ENCODE measurements at regions not wholly inside any gene's neighbourhood (a gene's known extent, or its start where the extent isn't known, plus 50 kb on each side); places are given as distances from the start of the nearest gene placed in this dataset.

GRCh38 chr1:79568411-79568810 is 561.9 kb upstream of the ADGRL4 start:
- Histone ChIP-seq H3K9me3 (no peaks in the 10 kb centered on the region), H3K27me3 (no peaks in the 10 kb centered on the region), H3K36me3 (no peaks in the 10 kb centered on the region), H3K4me1 (ENCODE audit: control insufficient read depth in 1 of 2, insufficient read depth in 1 of 2, low read depth in 1 of 2, low read length in 1 of 2) (no peaks in the 10 kb centered on the region), H3K27ac (no peak overlapping the region), H3K4me3 (ENCODE audit: low read depth in 1 of 2, low read length in 1 of 2) (no peak overlapping the region)
- no peak for TF ChIP-seq CTCF (IDR thresholded peaks at IDR 0.05)

- H3K27ac ChIP-seq: no peak overlapping the region
- no peak overlapping the region for H3K4me3 ChIP-seq (ENCODE audit: low read depth in 1 of 2, low read length in 1 of 2)
- no peak for TF ChIP-seq CTCF (IDR thresholded peaks at IDR 0.05)
- no peaks in the 10 kb centered on the region for H3K4me1 ChIP-seq (ENCODE audit: control insufficient read depth in 1 of 2, insufficient read depth in 1 of 2, low read depth in 1 of 2, low read length in 1 of 2)
- no peaks in the 10 kb centered on the region for H3K9me3 ChIP-seq
- no peaks in the 10 kb centered on the region for H3K27me3 ChIP-seq
- no peaks in the 10 kb centered on the region for H3K36me3 ChIP-seq
These were observed 555.0 kb upstream of the ADGRL4 start for GRCh38 chr1:79561521-79561978.

- H3K4me1 ChIP-seq (ENCODE audit: control insufficient read depth in 1 of 2, insufficient read depth in 1 of 2, low read depth in 1 of 2, low read length in 1 of 2): no peaks in the 10 kb centered on the region
- H3K4me3 ChIP-seq (ENCODE audit: low read depth in 1 of 2, low read length in 1 of 2): no peak overlapping the region
- no peaks in the 10 kb centered on the region for H3K9me3 ChIP-seq
- no peaks in the 10 kb centered on the region for H3K36me3 ChIP-seq
- H3K27me3 ChIP-seq: no peaks in the 10 kb centered on the region
- no peak overlapping the region for H3K27ac ChIP-seq
- no peak for TF ChIP-seq CTCF (IDR thresholded peaks at IDR 0.05)
These were observed 549.7 kb upstream of the ADGRL4 start for GRCh38 chr1:79556189-79556588.

GRCh38 chr1:79554688-79555087 is 548.2 kb upstream of the ADGRL4 start:
- TF ChIP-seq CTCF (IDR thresholded peaks at IDR 0.05): no peak

GRCh38 chr1:79551321-79551720 is 544.8 kb upstream of the ADGRL4 start:
- no peak overlapping the region for H3K27ac ChIP-seq
- H3K4me3 ChIP-seq (ENCODE audit: low read depth in 1 of 2, low read length in 1 of 2): no peak overlapping the region
- H3K4me1 ChIP-seq (ENCODE audit: control insufficient read depth in 1 of 2, insufficient read depth in 1 of 2, low read depth in 1 of 2, low read length in 1 of 2): no peaks in the 10 kb centered on the region
- no peaks in the 10 kb centered on the region for H3K9me3 ChIP-seq
- TF ChIP-seq CTCF (IDR thresholded peaks at IDR 0.05): no peak
- H3K36me3 ChIP-seq: no peaks in the 10 kb centered on the region
- no peaks in the 10 kb centered on the region for H3K27me3 ChIP-seq

More at GRCh38 chr1:79554688-79555087, 548.2 kb upstream of the ADGRL4 start:
- no peaks in the 10 kb centered on the region for H3K27me3 ChIP-seq
- no peaks in the 10 kb centered on the region for H3K4me1 ChIP-seq (ENCODE audit: control insufficient read depth in 1 of 2, insufficient read depth in 1 of 2, low read depth in 1 of 2, low read length in 1 of 2)
- H3K36me3 ChIP-seq: no peaks in the 10 kb centered on the region
- H3K4me3 ChIP-seq (ENCODE audit: low read depth in 1 of 2, low read length in 1 of 2): no peak overlapping the region
- H3K27ac ChIP-seq: no peak overlapping the region
- no peaks in the 10 kb centered on the region for H3K9me3 ChIP-seq

GRCh38 chr1:79550402-79550801 is 543.9 kb upstream of the ADGRL4 start:
- H3K9me3 ChIP-seq: no peaks in the 10 kb centered on the region
- H3K4me3 ChIP-seq (ENCODE audit: low read depth in 1 of 2, low read length in 1 of 2): no peak overlapping the region
- no peaks in the 10 kb centered on the region for H3K36me3 ChIP-seq
- no peaks in the 10 kb centered on the region for H3K27me3 ChIP-seq
- no peak overlapping the region for H3K27ac ChIP-seq
- H3K4me1 ChIP-seq (ENCODE audit: control insufficient read depth in 1 of 2, insufficient read depth in 1 of 2, low read depth in 1 of 2, low read length in 1 of 2): no peaks in the 10 kb centered on the region
- TF ChIP-seq CTCF (IDR thresholded peaks at IDR 0.05): no peak

All from neutrophil (primary cell).